Adrenal gland (tissue), 5 donors: ENCODE measurements at regions not wholly inside any gene's neighbourhood (a gene's known extent, or its start where the extent isn't known, plus 50 kb on each side); places are given as distances from the start of the nearest gene placed in this dataset.

Experiments
- CTCF ChIP-seq, 6 experiments: fragments of 450-650 bp in 4 of 6; fragments of 200-600 bp in 2 of 6; sonication (generic) in 1 of 6; IDR thresholded peaks; 1 replicate in 5 of 6; 2 replicates in 1 of 6; pipeline versions ENCODE4 v1.5.1 to v1.8.0; 2016 to 2021; ENCODE audit warnings: antibody characterized with exemption in 6 of 6, mild to moderate bottlenecking in 2 of 6, moderate library complexity in 1 of 6
- POLR2A ChIP-seq, 2 donors: fragments of 450-650 bp; IDR thresholded peaks; one replicate each; pipeline ENCODE4 v1.6.1; 2017; ENCODE audit warnings: antibody characterized with exemption in 2 of 2, mild to moderate bottlenecking in 2 of 2, moderate library complexity in 1 of 2
- donor health status: DM: no; HTN: no; CAD: no.

DNA sequence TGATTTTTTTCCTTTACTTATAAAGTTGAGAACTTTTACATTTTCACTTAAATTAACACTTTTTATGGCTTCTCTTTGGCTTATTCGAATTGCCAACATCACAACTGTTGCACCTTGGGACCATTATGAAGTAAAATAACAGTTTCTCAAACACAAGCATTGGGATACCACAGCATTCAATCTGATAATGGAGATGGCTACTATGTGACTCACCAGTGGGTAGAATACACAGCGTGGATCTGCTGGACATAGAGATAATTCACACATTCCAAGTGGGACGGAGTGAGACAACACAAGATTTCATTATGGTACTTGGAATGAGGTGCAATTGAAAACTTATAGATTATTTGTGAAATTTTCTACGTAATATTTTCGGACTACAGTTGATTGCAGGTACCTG is 68.0 kb downstream of the ADAMTS1 start:
- TF ChIP-seq CTCF (IDR thresholded peaks at IDR 0.05) (no peak), POLR2A (IDR thresholded peaks at IDR 0.05) (no peak)
